SU-DHL-6 (cell line): ENCODE measurements at regions not wholly inside any gene's neighbourhood (a gene's known extent, or its start where the extent isn't known, plus 50 kb on each side); places are given as distances from the start of the nearest gene placed in this dataset.

ENCODE experiments used
- H2AFZ ChIP-seq: fragments of 200-600 bp; sonication (generic); 2 replicates; pipeline ENCODE4 v1.6.1; 2014; ENCODE audit warnings: low read depth, mild to moderate bottlenecking, moderate library complexity, mixed read lengths, antibody characterized with exemption, low read length; ENCODE audit not compliant: severe bottlenecking
- H3F3A ChIP-seq: fragments of 200-600 bp; shearing (Covaris generic); 2 replicates; pipeline ENCODE4 v1.6.0; 2016; ENCODE audit warnings: antibody characterized with exemption, mild to moderate bottlenecking; ENCODE audit not compliant: insufficient read depth
- H3K27ac ChIP-seq: fragments of 200-600 bp; sonication (generic); 2 replicates; pipeline ENCODE4 v1.5.1; 2016; ENCODE audit warnings: low read depth, mild to moderate bottlenecking, low read length, moderate library complexity, mixed read lengths
- H3K27me3 ChIP-seq: fragments of 200-600 bp; sonication (generic), shearing (Covaris generic); 2 replicates; pipeline ENCODE4 v1.6.0; 2014; ENCODE audit warnings: mild to moderate bottlenecking, low read length
- H3K36me3 ChIP-seq: fragments of 200-600 bp; sonication (generic); 2 replicates; pipeline ENCODE4 v1.6.1; 2014; ENCODE audit warnings: mild to moderate bottlenecking, low read length, mixed read lengths
- H3K4me2 ChIP-seq: fragments of 300-600, 200-600 bp; shearing (Covaris generic), sonication (generic); 2 replicates; pipeline ENCODE4 v1.6.0; 2014; ENCODE audit warnings: low read length, low read depth, mild to moderate bottlenecking; ENCODE audit not compliant: poor library complexity, severe bottlenecking
- H3K4me3 ChIP-seq: fragments of 200-600 bp; sonication (generic); 2 replicates; pipeline ENCODE4 v1.5.1; 2014; ENCODE audit warnings: antibody characterized with exemption, low read length, mild to moderate bottlenecking, mixed read lengths; ENCODE audit not compliant: insufficient read depth, poor library complexity, severe bottlenecking
- H3K79me2 ChIP-seq: fragments of 200-600 bp; sonication (generic); 2 replicates; pipeline ENCODE4 v1.6.1; 2014; ENCODE audit warnings: mild to moderate bottlenecking, low read length, moderate library complexity; ENCODE audit not compliant: insufficient read depth
- H3K9ac ChIP-seq: fragments of 200-600 bp; sonication (generic); 2 replicates; pipeline ENCODE4 v1.7.0; 2014; ENCODE audit warnings: mild to moderate bottlenecking, low read length
- H3K9me2 ChIP-seq: fragments of 200-600 bp; sonication (generic); replicated peaks from 2 replicates; pipeline ENCODE4 v1.6.1; 2014; ENCODE audit warnings: low read length; ENCODE audit not compliant: insufficient read depth
- H3K9me3 ChIP-seq: fragments of 200-600 bp; sonication (generic); 2 replicates; pipeline ENCODE4 v1.6.1; 2014; ENCODE audit warnings: low read length, mixed read lengths; ENCODE audit not compliant: insufficient read depth
- H4K20me1 ChIP-seq: fragments of 200-600 bp; sonication (generic); 2 replicates; pipeline ENCODE4 v1.6.1; 2014; ENCODE audit warnings: low read depth, mild to moderate bottlenecking, antibody characterized with exemption, low read length, moderate library complexity, mixed read lengths
- CTCF ChIP-seq: fragments of 200-600 bp; sonication (generic); IDR thresholded peaks from one replicate; pipeline ENCODE4 v1.5.1; 2017; ENCODE audit warnings: antibody characterized with exemption, mild to moderate bottlenecking, low read length, moderate library complexity; ENCODE audit not compliant: insufficient read depth, poor library complexity, severe bottlenecking
- EZH2phosphoT487 ChIP-seq: fragments of 200-600 bp; sonication (generic), shearing (Covaris generic); conservative IDR thresholded peaks from 2 replicates; pipeline ENCODE4 v1.6.1; 2018; ENCODE audit warnings: mild to moderate bottlenecking, antibody characterized with exemption, low read length, moderate library complexity, mixed read lengths

- no peaks in the 10 kb centered on the region for H3K9me2 ChIP-seq
- no peaks in the 10 kb centered on the region for H3K36me3 ChIP-seq
- H3K27ac ChIP-seq, result no peak overlapping the region
- H3F3A ChIP-seq, result no peaks in the 10 kb centered on the region
- no peaks in the 10 kb centered on the region for H3K79me2 ChIP-seq
- H3K9me3 ChIP-seq, result no peaks in the 10 kb centered on the region
- no peak overlapping the region for H2AFZ ChIP-seq
- no peak overlapping the region for H3K9ac ChIP-seq
- H3K4me2 ChIP-seq, result no peak overlapping the region
- H4K20me1 ChIP-seq, result no peaks in the 10 kb centered on the region
- no peak overlapping the region for H3K4me3 ChIP-seq
- H3K27me3 ChIP-seq, result no peaks in the 10 kb centered on the region
- TF ChIP-seq EZH2phosphoT487 (no peak), CTCF (no peak)
Measured at GRCh38 chr2:509888-510287, 167.3 kb downstream of the TMEM18 start.

- no peaks in the 10 kb centered on the region for H3K9me3 ChIP-seq
Measured at GRCh38 chr2:508121-508520, 169.1 kb downstream of the TMEM18 start.

GRCh38 chr2:506866-507265 lies 170.3 kb downstream of the TMEM18 start:
- no peak for TF ChIP-seq EZH2phosphoT487
- no peak for TF ChIP-seq CTCF
- Histone ChIP-seq H3F3A (no peaks in the 10 kb centered on the region), H3K9me2 (no peaks in the 10 kb centered on the region), H3K4me2 (no peak overlapping the region), H3K9ac (no peak overlapping the region), H3K9me3 (no peaks in the 10 kb centered on the region), H2AFZ (no peak overlapping the region), H3K36me3 (no peaks in the 10 kb centered on the region), H4K20me1 (no peaks in the 10 kb centered on the region), H3K79me2 (no peaks in the 10 kb centered on the region), H3K4me3 (no peak overlapping the region), H3K27ac (no peak overlapping the region), H3K27me3 (no peaks in the 10 kb centered on the region)

More at GRCh38 chr2:508121-508520, 169.1 kb downstream of the TMEM18 start:
- H3K4me3 ChIP-seq, result no peak overlapping the region
- no peaks in the 10 kb centered on the region for H4K20me1 ChIP-seq
- no peak overlapping the region for H3K9ac ChIP-seq
- TF ChIP-seq CTCF (no peak), EZH2phosphoT487 (no peak)
- no peaks in the 10 kb centered on the region for H3K36me3 ChIP-seq
- no peaks in the 10 kb centered on the region for H3K79me2 ChIP-seq
- no peak overlapping the region for H3K27ac ChIP-seq
- H3K27me3 ChIP-seq, result no peaks in the 10 kb centered on the region
- no peaks in the 10 kb centered on the region for H3K9me2 ChIP-seq
- no peaks in the 10 kb centered on the region for H3F3A ChIP-seq
- H3K4me2 ChIP-seq, result no peak overlapping the region
- H2AFZ ChIP-seq, result no peak overlapping the region

GRCh38 chr2:506451-506850 lies 170.8 kb downstream of the TMEM18 start:
- Histone ChIP-seq H4K20me1 (no peaks in the 10 kb centered on the region), H3K27ac (no peak overlapping the region), H3K36me3 (no peaks in the 10 kb centered on the region), H3K9me3 (no peaks in the 10 kb centered on the region), H3F3A (no peaks in the 10 kb centered on the region), H3K4me2 (no peak overlapping the region), H3K27me3 (no peaks in the 10 kb centered on the region), H3K9ac (no peak overlapping the region), H2AFZ (no peak overlapping the region), H3K4me3 (no peak overlapping the region), H3K9me2 (no peaks in the 10 kb centered on the region), H3K79me2 (no peaks in the 10 kb centered on the region)
- TF ChIP-seq CTCF, result no peak
- TF ChIP-seq EZH2phosphoT487, result no peak
